Loucy (cell line): ENCODE measurements at regions not wholly inside any gene's neighbourhood (a gene's known extent, or its start where the extent isn't known, plus 50 kb on each side); places are given as distances from the start of the nearest gene placed in this dataset.

Experiments used
- H2AFZ ChIP-seq: fragments of 200-600 bp; sonication (generic); 2 replicates; pipeline ENCODE4 v1.6.0; 2016; ENCODE audit warnings: antibody characterized with exemption, mild to moderate bottlenecking, low read length, moderate library complexity
- H3F3A ChIP-seq: fragments of 200-600 bp; 2 replicates; pipeline ENCODE4 v1.6.0; 2016; ENCODE audit warnings: antibody characterized with exemption, low read depth, mild to moderate bottlenecking
- H3K27me3 ChIP-seq: fragments of 200-600 bp; sonication (generic); 2 replicates; pipeline ENCODE4 v1.6.1; 2014; ENCODE audit warnings: low read length, mild to moderate bottlenecking; ENCODE audit not compliant: insufficient read depth, poor library complexity, severe bottlenecking
- H3K36me3 ChIP-seq: fragments of 200-600 bp; sonication (generic); 2 replicates; pipeline ENCODE4 v1.6.1; 2016; ENCODE audit warnings: low read length; ENCODE audit not compliant: insufficient read depth
- H3K4me1 ChIP-seq: fragments of 200-600 bp; sonication (generic); 2 replicates; pipeline ENCODE4 v1.5.1; 2014; ENCODE audit warnings: low read length, mild to moderate bottlenecking; ENCODE audit not compliant: insufficient read depth, poor library complexity, severe bottlenecking
- H3K4me2 ChIP-seq: fragments of 200-600 bp; sonication (generic); 2 replicates; pipeline ENCODE4 v1.6.0; 2014; ENCODE audit warnings: antibody characterized with exemption, low read length, low read depth, mild to moderate bottlenecking; ENCODE audit not compliant: poor library complexity, severe bottlenecking
- H3K4me3 ChIP-seq: fragments of 200-600 bp; sonication (generic); 2 replicates; pipeline ENCODE4 v1.5.1; 2014; ENCODE audit warnings: low read length, mild to moderate bottlenecking, mixed read lengths; ENCODE audit not compliant: poor library complexity, severe bottlenecking
- H3K79me2 ChIP-seq: fragments of 200-600 bp; sonication (generic); 2 replicates; pipeline ENCODE4 v1.6.1; 2014; ENCODE audit warnings: low read length; ENCODE audit not compliant: insufficient read depth
- H3K9ac ChIP-seq: fragments of 200-600 bp; sonication (generic); 2 replicates; pipeline ENCODE4 v1.6.0; 2014; ENCODE audit warnings: mild to moderate bottlenecking, low read depth, low read length, moderate library complexity; ENCODE audit not compliant: poor library complexity, severe bottlenecking
- H3K9me2 ChIP-seq: fragments of 200-600 bp; sonication (generic); replicated peaks from 2 replicates; pipeline ENCODE4 v1.6.1; 2016; ENCODE audit warnings: low read depth, low read length, mixed read lengths
- H3K9me3 ChIP-seq: fragments of 200-600 bp; sonication (generic); 2 replicates; pipeline ENCODE4 v1.6.1; 2014; ENCODE audit warnings: mild to moderate bottlenecking, antibody characterized with exemption, low read length, low read depth; ENCODE audit not compliant: insufficient read depth
- H4K20me1 ChIP-seq: fragments of 200-600 bp; sonication (generic); 2 replicates; pipeline ENCODE4 v1.6.0; 2014; ENCODE audit warnings: antibody characterized with exemption, low read length, mild to moderate bottlenecking; ENCODE audit not compliant: insufficient read depth, poor library complexity, severe bottlenecking
- EZH2phosphoT487 ChIP-seq: fragments of 200-600 bp; IDR thresholded peaks from 2 replicates; pipeline ENCODE4 v1.6.1; 2018; ENCODE audit warnings: antibody characterized with exemption, mild to moderate bottlenecking, moderate library complexity, borderline replicate concordance
- TF ChIP-seq, protein P1 (sequence below): fragments of 200-600 bp; sonication (generic); conservative IDR thresholded peaks from 2 replicates; pipeline ENCODE4 v1.5.1; 2014; ENCODE audit warnings: mild to moderate bottlenecking, antibody characterized with exemption, low read length

DNA sequence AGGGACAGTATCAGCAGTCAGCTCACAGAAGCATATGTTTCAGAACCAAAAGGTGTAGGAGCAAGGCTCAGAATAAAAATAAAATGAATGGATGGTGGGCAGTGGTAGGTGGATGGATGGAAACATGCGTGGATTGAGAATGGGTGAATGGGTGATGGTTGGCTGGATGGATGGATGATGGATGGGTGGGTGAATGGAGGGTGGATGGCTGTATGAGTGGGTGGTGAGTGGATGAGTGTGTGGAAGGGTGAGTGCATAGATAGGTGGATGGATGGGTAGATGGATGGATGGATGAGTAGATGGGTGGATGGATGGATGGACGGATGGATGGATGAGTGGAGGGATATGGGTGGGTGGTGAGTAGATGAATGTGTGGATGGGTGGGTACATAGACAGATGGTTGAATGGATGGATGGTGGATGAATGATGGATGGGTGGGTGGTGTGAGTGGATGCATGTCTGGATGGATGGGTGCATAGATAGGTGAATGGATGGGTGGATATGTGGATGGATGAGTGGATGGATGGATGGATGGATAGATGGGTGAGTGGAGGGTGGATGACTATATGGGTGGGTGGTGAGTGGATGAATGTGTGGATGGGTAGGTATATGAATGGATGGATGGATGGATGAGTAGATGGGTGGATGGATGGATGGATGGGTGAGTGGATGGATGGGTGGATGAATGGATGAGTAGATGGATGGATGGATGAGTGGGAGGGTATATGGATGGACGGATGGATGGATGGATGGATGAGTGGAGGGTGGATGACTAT lies 164.2 kb downstream of the C9orf50 start:
- Histone ChIP-seq H3K9me2 (no peaks in the 10 kb centered on the region), H2AFZ (no peak overlapping the region), H4K20me1 (no peaks in the 10 kb centered on the region), H3K36me3 (no peaks in the 10 kb centered on the region), H3K79me2 (no peaks in the 10 kb centered on the region), H3K4me3 (no peak overlapping the region), H3K9me3 (no peaks in the 10 kb centered on the region), H3K4me2 (no peak overlapping the region), H3K4me1 (peaks cover 26% of the 10 kb centered on the region), H3K9ac (no peak overlapping the region), H3F3A (no peaks in the 10 kb centered on the region), H3K27me3 (no peaks in the 10 kb centered on the region)
- no peak for TF ChIP-seq EZH2phosphoT487
- TF ChIP-seq, protein P1, sequence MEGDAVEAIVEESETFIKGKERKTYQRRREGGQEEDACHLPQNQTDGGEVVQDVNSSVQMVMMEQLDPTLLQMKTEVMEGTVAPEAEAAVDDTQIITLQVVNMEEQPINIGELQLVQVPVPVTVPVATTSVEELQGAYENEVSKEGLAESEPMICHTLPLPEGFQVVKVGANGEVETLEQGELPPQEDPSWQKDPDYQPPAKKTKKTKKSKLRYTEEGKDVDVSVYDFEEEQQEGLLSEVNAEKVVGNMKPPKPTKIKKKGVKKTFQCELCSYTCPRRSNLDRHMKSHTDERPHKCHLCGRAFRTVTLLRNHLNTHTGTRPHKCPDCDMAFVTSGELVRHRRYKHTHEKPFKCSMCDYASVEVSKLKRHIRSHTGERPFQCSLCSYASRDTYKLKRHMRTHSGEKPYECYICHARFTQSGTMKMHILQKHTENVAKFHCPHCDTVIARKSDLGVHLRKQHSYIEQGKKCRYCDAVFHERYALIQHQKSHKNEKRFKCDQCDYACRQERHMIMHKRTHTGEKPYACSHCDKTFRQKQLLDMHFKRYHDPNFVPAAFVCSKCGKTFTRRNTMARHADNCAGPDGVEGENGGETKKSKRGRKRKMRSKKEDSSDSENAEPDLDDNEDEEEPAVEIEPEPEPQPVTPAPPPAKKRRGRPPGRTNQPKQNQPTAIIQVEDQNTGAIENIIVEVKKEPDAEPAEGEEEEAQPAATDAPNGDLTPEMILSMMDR, result no peak

DNA sequence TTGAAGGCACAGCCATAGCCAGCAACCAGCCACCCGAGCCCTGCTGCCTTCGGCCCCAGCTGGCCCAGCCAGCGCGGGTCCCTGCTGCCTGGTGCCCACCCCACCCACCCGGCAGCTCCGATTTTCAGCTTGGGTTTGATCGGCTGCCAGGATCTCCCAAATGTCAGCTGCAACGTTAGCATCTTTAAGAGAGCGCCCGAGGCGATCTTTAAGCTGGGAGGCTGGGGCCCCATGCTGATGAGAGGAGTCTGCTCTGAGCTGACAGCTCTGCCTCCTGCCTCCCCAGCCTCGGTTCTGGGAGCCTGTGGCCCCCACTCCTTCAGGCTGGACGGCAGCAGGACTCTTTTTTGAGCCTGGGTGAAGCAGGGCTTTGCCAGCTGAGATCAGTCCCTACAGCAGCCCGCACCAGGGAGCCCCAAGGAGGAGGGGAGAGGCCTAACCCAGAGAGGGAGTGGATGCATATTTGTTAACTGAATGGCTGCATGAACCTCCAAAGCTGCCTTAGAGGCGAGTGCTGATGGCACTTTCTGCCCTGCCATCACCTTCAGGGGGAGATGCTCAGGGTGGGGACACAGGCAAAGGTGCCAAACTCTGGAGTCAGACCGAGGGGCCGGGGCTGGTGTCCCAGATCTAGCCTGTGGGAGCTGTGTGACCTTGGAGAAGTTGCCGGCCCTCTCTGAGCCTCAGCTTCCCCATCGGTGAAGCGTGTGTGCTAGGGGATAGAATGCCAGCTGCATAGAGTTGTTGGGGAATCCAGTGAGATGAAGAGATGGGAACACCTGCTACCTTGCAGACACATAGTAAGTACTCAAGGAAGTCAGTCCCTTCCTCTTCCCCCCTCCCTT lies 165.5 kb downstream of the C9orf50 start:
- H3K79me2 ChIP-seq, result no peaks in the 10 kb centered on the region
- H3K27me3 ChIP-seq, result no peaks in the 10 kb centered on the region
- no peak overlapping the region for H3K4me3 ChIP-seq
- H4K20me1 ChIP-seq, result no peaks in the 10 kb centered on the region
- H3K9me2 ChIP-seq, result no peaks in the 10 kb centered on the region
- no peak overlapping the region for H3K9ac ChIP-seq
- H3K4me2 ChIP-seq, result no peak overlapping the region
- H3F3A ChIP-seq, result no peaks in the 10 kb centered on the region
- no peak overlapping the region for H2AFZ ChIP-seq
- peaks cover 19% of the 10 kb centered on the region for H3K4me1 ChIP-seq
- no peaks in the 10 kb centered on the region for H3K9me3 ChIP-seq
- TF ChIP-seq EZH2phosphoT487, result no peak
- TF ChIP-seq, protein P1, result no peak
- H3K36me3 ChIP-seq, result no peaks in the 10 kb centered on the region

DNA sequence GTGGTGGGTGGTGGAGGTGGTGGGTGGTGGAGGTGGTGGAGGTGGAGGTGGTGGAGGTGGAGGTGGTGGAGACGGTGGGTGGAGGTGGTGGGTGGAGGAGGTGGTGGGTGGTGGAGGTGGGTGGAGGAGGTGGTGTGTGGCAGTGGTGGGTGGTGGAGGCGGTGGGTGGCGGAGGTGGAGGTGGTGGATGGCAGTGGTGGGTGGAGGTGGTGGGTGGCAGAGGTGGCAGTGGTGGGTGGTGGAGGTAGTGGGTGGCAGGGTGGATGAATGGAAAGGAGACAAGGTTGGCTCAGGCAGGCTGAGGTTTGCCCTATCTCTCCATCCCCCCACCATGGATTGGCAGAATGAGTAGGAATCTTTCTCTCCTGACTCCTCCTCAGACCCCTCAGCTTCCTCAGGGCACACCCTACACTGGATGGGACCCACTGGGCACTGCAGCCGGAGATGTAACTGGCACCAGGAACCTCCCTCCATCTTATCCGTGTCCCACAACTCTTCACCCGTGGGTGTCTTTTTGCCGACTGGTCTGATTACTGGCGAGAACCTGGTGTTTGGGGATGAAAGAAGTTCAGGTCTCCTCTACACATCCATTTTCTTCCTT lies 166.3 kb downstream of the C9orf50 start:
- H3K9ac ChIP-seq, result no peak overlapping the region
- no peaks in the 10 kb centered on the region for H3F3A ChIP-seq
- no peak overlapping the region for H3K4me3 ChIP-seq
- no peak overlapping the region for H2AFZ ChIP-seq
- H3K79me2 ChIP-seq, result no peaks in the 10 kb centered on the region
- no peaks in the 10 kb centered on the region for H3K9me2 ChIP-seq
- H3K36me3 ChIP-seq, result no peaks in the 10 kb centered on the region
- TF ChIP-seq EZH2phosphoT487, result no peak
- TF ChIP-seq, protein P1, result no peak
- no peaks in the 10 kb centered on the region for H3K9me3 ChIP-seq
- no peaks in the 10 kb centered on the region for H4K20me1 ChIP-seq
- no peak overlapping the region for H3K4me2 ChIP-seq
- peaks cover 14% of the 10 kb centered on the region for H3K4me1 ChIP-seq
- H3K27me3 ChIP-seq, result no peaks in the 10 kb centered on the region
